ENCODE measurements at regions not wholly inside any gene's neighbourhood (a gene's known extent, or its start where the extent isn't known, plus 50 kb on each side); places are given as distances from the start of the nearest gene placed in this dataset.
"Not testable (repeated sequence)": the region's sequence is repeated elsewhere in the genome, so short reads cannot be mapped to it uniquely, and the experiment has no call there.

GRCh38 chr12:47610686-47611252 is 95.1 kb downstream of the RPAP3 start:
- Histone ChIP-seq H3K36me3 (ENCODE audit: insufficient read depth, low read length) (no peaks in the 10 kb centered on the region), H3K4me3 (ENCODE audit: low read depth, low read length) (no peak overlapping the region), H3K27me3 (ENCODE audit: insufficient read depth, low read length) (no peaks in the 10 kb centered on the region), H2AFZ (ENCODE audit: low read length, unreplicated experiment) (no peak overlapping the region), H3K27ac (ENCODE audit: low read depth, low read length) (no peak overlapping the region), H3K79me2 (ENCODE audit: control insufficient read depth, insufficient read depth, low read length, unreplicated experiment) (no peaks in the 10 kb centered on the region), H3K4me1 (ENCODE audit: control insufficient read depth, insufficient read depth, low read length, unreplicated experiment) (no peaks in the 10 kb centered on the region)

GRCh38 chr12:47609806-47610205 is 96.0 kb downstream of the RPAP3 start:
- H3K36me3 ChIP-seq (ENCODE audit: insufficient read depth, low read length) = no peaks in the 10 kb centered on the region
- H2AFZ ChIP-seq (ENCODE audit: low read length, unreplicated experiment) = no peak overlapping the region
- no peaks in the 10 kb centered on the region for H3K79me2 ChIP-seq (ENCODE audit: control insufficient read depth, insufficient read depth, low read length, unreplicated experiment)
- no peak overlapping the region for H3K27ac ChIP-seq (ENCODE audit: low read depth, low read length)
- no peaks in the 10 kb centered on the region for H3K27me3 ChIP-seq (ENCODE audit: insufficient read depth, low read length)
- H3K4me1 ChIP-seq (ENCODE audit: control insufficient read depth, insufficient read depth, low read length, unreplicated experiment) = no peaks in the 10 kb centered on the region
- H3K4me3 ChIP-seq (ENCODE audit: low read depth, low read length) = no peak overlapping the region

- H2AFZ ChIP-seq (ENCODE audit: low read length, unreplicated experiment); H3K36me3 ChIP-seq (ENCODE audit: insufficient read depth, low read length); H3K4me3 ChIP-seq (ENCODE audit: low read depth, low read length); H3K27me3 ChIP-seq (ENCODE audit: insufficient read depth, low read length); H3K4me1 ChIP-seq (ENCODE audit: control insufficient read depth, insufficient read depth, low read length, unreplicated experiment); H3K27ac ChIP-seq (ENCODE audit: low read depth, low read length); H3K79me2 ChIP-seq (ENCODE audit: control insufficient read depth, insufficient read depth, low read length, unreplicated experiment): not testable (repeated sequence)
These were observed 97.2 kb downstream of the RPAP3 start for GRCh38 chr12:47608671-47609070.

- H3K27me3 ChIP-seq (ENCODE audit: insufficient read depth, low read length) = no peaks in the 10 kb centered on the region
These were observed 101.5 kb downstream of the RPAP3 start for GRCh38 chr12:47604221-47604873.

GRCh38 chr12:47602949-47603558 is 102.8 kb downstream of the RPAP3 start:
- Histone ChIP-seq H3K27ac (ENCODE audit: low read depth, low read length) (no peak overlapping the region), H2AFZ (ENCODE audit: low read length, unreplicated experiment) (no peak overlapping the region), H3K4me1 (ENCODE audit: control insufficient read depth, insufficient read depth, low read length, unreplicated experiment) (peaks cover 5% of the 10 kb centered on the region), H3K36me3 (ENCODE audit: insufficient read depth, low read length) (no peaks in the 10 kb centered on the region), H3K27me3 (ENCODE audit: insufficient read depth, low read length) (no peaks in the 10 kb centered on the region), H3K79me2 (ENCODE audit: control insufficient read depth, insufficient read depth, low read length, unreplicated experiment) (no peaks in the 10 kb centered on the region), H3K4me3 (ENCODE audit: low read depth, low read length) (no peak overlapping the region)

More at GRCh38 chr12:47604221-47604873, 101.5 kb downstream of the RPAP3 start:
- peaks cover 5% of the 10 kb centered on the region for H3K4me1 ChIP-seq (ENCODE audit: control insufficient read depth, insufficient read depth, low read length, unreplicated experiment)
- no peaks in the 10 kb centered on the region for H3K36me3 ChIP-seq (ENCODE audit: insufficient read depth, low read length)
- H2AFZ ChIP-seq (ENCODE audit: low read length, unreplicated experiment) = no peak overlapping the region
- no peak overlapping the region for H3K27ac ChIP-seq (ENCODE audit: low read depth, low read length)
- H3K79me2 ChIP-seq (ENCODE audit: control insufficient read depth, insufficient read depth, low read length, unreplicated experiment) = no peaks in the 10 kb centered on the region
- no peak overlapping the region for H3K4me3 ChIP-seq (ENCODE audit: low read depth, low read length)

- Histone ChIP-seq H3K36me3 (ENCODE audit: insufficient read depth, low read length) (no peaks in the 10 kb centered on the region), H2AFZ (ENCODE audit: low read length, unreplicated experiment) (no peak overlapping the region), H3K79me2 (ENCODE audit: control insufficient read depth, insufficient read depth, low read length, unreplicated experiment) (no peaks in the 10 kb centered on the region), H3K27me3 (ENCODE audit: insufficient read depth, low read length) (no peaks in the 10 kb centered on the region), H3K4me3 (ENCODE audit: low read depth, low read length) (no peak overlapping the region), H3K4me1 (ENCODE audit: control insufficient read depth, insufficient read depth, low read length, unreplicated experiment) (peaks cover 5% of the 10 kb centered on the region), H3K27ac (ENCODE audit: low read depth, low read length) (no peak overlapping the region)
These were observed 103.5 kb downstream of the RPAP3 start for GRCh38 chr12:47602325-47602724.

GRCh38 chr12:47601071-47601470 is 104.8 kb downstream of the RPAP3 start:
- H3K4me3 ChIP-seq (ENCODE audit: low read depth, low read length) = no peak overlapping the region
- H3K4me1 ChIP-seq (ENCODE audit: control insufficient read depth, insufficient read depth, low read length, unreplicated experiment) = peaks cover 5% of the 10 kb centered on the region
- H3K79me2 ChIP-seq (ENCODE audit: control insufficient read depth, insufficient read depth, low read length, unreplicated experiment) = no peaks in the 10 kb centered on the region
- no peak overlapping the region for H3K27ac ChIP-seq (ENCODE audit: low read depth, low read length)
- no peaks in the 10 kb centered on the region for H3K36me3 ChIP-seq (ENCODE audit: insufficient read depth, low read length)
- no peak overlapping the region for H2AFZ ChIP-seq (ENCODE audit: low read length, unreplicated experiment)
- no peaks in the 10 kb centered on the region for H3K27me3 ChIP-seq (ENCODE audit: insufficient read depth, low read length)

GRCh38 chr12:47591795-47592194 is 114.0 kb downstream of the RPAP3 start:
- no peaks in the 10 kb centered on the region for H3K27me3 ChIP-seq (ENCODE audit: insufficient read depth, low read length)
- H3K4me3 ChIP-seq (ENCODE audit: low read depth, low read length) = no peak overlapping the region
- H3K36me3 ChIP-seq (ENCODE audit: insufficient read depth, low read length) = no peaks in the 10 kb centered on the region
- no peak overlapping the region for H2AFZ ChIP-seq (ENCODE audit: low read length, unreplicated experiment)
- H3K79me2 ChIP-seq (ENCODE audit: control insufficient read depth, insufficient read depth, low read length, unreplicated experiment) = no peaks in the 10 kb centered on the region
- no peak overlapping the region for H3K27ac ChIP-seq (ENCODE audit: low read depth, low read length)
- H3K4me1 ChIP-seq (ENCODE audit: control insufficient read depth, insufficient read depth, low read length, unreplicated experiment) = no peaks in the 10 kb centered on the region

- H3K4me3 ChIP-seq (ENCODE audit: low read depth, low read length) = no peak overlapping the region
- no peaks in the 10 kb centered on the region for H3K4me1 ChIP-seq (ENCODE audit: control insufficient read depth, insufficient read depth, low read length, unreplicated experiment)
- H3K79me2 ChIP-seq (ENCODE audit: control insufficient read depth, insufficient read depth, low read length, unreplicated experiment) = no peaks in the 10 kb centered on the region
- H3K36me3 ChIP-seq (ENCODE audit: insufficient read depth, low read length) = no peaks in the 10 kb centered on the region
- no peaks in the 10 kb centered on the region for H3K27me3 ChIP-seq (ENCODE audit: insufficient read depth, low read length)
- H2AFZ ChIP-seq (ENCODE audit: low read length, unreplicated experiment) = no peak overlapping the region
- H3K27ac ChIP-seq (ENCODE audit: low read depth, low read length) = no peak overlapping the region
These were observed 114.5 kb downstream of the RPAP3 start for GRCh38 chr12:47591361-47591791.

GRCh38 chr12:47590771-47591360 is 115.0 kb downstream of the RPAP3 start:
- no peak overlapping the region for H3K27ac ChIP-seq (ENCODE audit: low read depth, low read length)
- no peaks in the 10 kb centered on the region for H3K36me3 ChIP-seq (ENCODE audit: insufficient read depth, low read length)
- no peak overlapping the region for H3K4me3 ChIP-seq (ENCODE audit: low read depth, low read length)
- H3K79me2 ChIP-seq (ENCODE audit: control insufficient read depth, insufficient read depth, low read length, unreplicated experiment) = no peaks in the 10 kb centered on the region
- no peaks in the 10 kb centered on the region for H3K4me1 ChIP-seq (ENCODE audit: control insufficient read depth, insufficient read depth, low read length, unreplicated experiment)
- no peaks in the 10 kb centered on the region for H3K27me3 ChIP-seq (ENCODE audit: insufficient read depth, low read length)
- no peak overlapping the region for H2AFZ ChIP-seq (ENCODE audit: low read length, unreplicated experiment)
